ENCODE measurements at regions not wholly inside any gene's neighbourhood (a gene's known extent, or its start where the extent isn't known, plus 50 kb on each side); places are given as distances from the start of the nearest gene placed in this dataset.

GRCh38 chr14:45990252-45990651 lies 661.3 kb downstream of the RPL10L start:
- no peak for TF ChIP-seq TAF1 (IDR thresholded peaks at IDR 0.05; ENCODE audit: low read depth)
- TF ChIP-seq CEBPB (IDR thresholded peaks at IDR 0.05): no peak
- no peak for TF ChIP-seq EP300 (IDR thresholded peaks at IDR 0.05; ENCODE audit: borderline replicate concordance)
- TF ChIP-seq REST (IDR thresholded peaks at IDR 0.05; ENCODE audit: low read depth): no peak
- TF ChIP-seq FOXM1 (IDR thresholded peaks at IDR 0.05; ENCODE audit: borderline replicate concordance, low read depth): no peak
- no peak; the same call in 1 of the 2 replicates for TF ChIP-seq RAD21 (IDR thresholded peaks at IDR 0.05; ENCODE audit: low read depth)
- TF ChIP-seq CREB1 (IDR thresholded peaks at IDR 0.05; ENCODE audit: low read depth): no peak
- no peak for TF ChIP-seq TEAD4 (IDR thresholded peaks at IDR 0.05)
- TF ChIP-seq YY1 (IDR thresholded peaks at IDR 0.05; ENCODE audit: low read depth): no peak
- TF ChIP-seq MAX (IDR thresholded peaks at IDR 0.05): no peak
